HG03354 (cell line): ENCODE measurements at regions not wholly inside any gene's neighbourhood (a gene's known extent, or its start where the extent isn't known, plus 50 kb on each side); places are given as distances from the start of the nearest gene placed in this dataset.

Experiments used
- ATAC-seq: cut with Tn5 transposase; IDR thresholded peaks from one replicate; pipeline ENCODE4 v1.9.1; 2021; ENCODE audit warnings: mild to moderate bottlenecking; ENCODE audit not compliant: unreplicated experiment, poor library complexity, severe bottlenecking

- ATAC-seq = no peak
Measured at GRCh38 chr1:9419369-9420041, 119.8 kb upstream of the SLC25A33 start.

GRCh38 chr1:9420835-9421532 lies 118.3 kb upstream of the SLC25A33 start:
- no peak for ATAC-seq

- no peak for ATAC-seq
Measured at GRCh38 chr1:9421533-9421873, 117.8 kb upstream of the SLC25A33 start.

GRCh38 chr1:9422321-9422720 lies 116.9 kb upstream of the SLC25A33 start:
- no peak for ATAC-seq

GRCh38 chr1:9422911-9423505 lies 116.3 kb upstream of the SLC25A33 start:
- no peak for ATAC-seq

GRCh38 chr1:9424261-9424660 lies 115.0 kb upstream of the SLC25A33 start:
- no peak for ATAC-seq

- peak; percentile 33 for ATAC-seq
Measured at GRCh38 chr1:9425859-9426258, 113.4 kb upstream of the SLC25A33 start.

- ATAC-seq = peak; percentile 67
Measured at GRCh38 chr1:9426291-9426711, 113.0 kb upstream of the SLC25A33 start.

GRCh38 chr1:9427388-9427787 lies 111.9 kb upstream of the SLC25A33 start:
- no peak for ATAC-seq

GRCh38 chr1:9428601-9429341 lies 110.5 kb upstream of the SLC25A33 start:
- ATAC-seq = peak; percentile 74

- no peak for ATAC-seq
Measured at GRCh38 chr1:9429342-9429711, 109.9 kb upstream of the SLC25A33 start.

- no peak for ATAC-seq
Measured at GRCh38 chr1:9434247-9435152, 104.8 kb upstream of the SLC25A33 start.

- no peak for ATAC-seq
Measured at GRCh38 chr1:9435153-9435636, 104.1 kb upstream of the SLC25A33 start.

GRCh38 chr1:9435854-9436640 lies 103.2 kb upstream of the SLC25A33 start:
- no peak for ATAC-seq

GRCh38 chr1:9437961-9438430 lies 101.3 kb upstream of the SLC25A33 start:
- ATAC-seq = no peak

- ATAC-seq = no peak
Measured at GRCh38 chr1:9438431-9439073, 100.7 kb upstream of the SLC25A33 start.

- no peak for ATAC-seq
Measured at GRCh38 chr1:9439074-9439761, 100.0 kb upstream of the SLC25A33 start.

- ATAC-seq = no peak
Measured at GRCh38 chr1:9440261-9440660, 99.0 kb upstream of the SLC25A33 start.
